ENCODE measurements at regions not wholly inside any gene's neighbourhood (a gene's known extent, or its start where the extent isn't known, plus 50 kb on each side); places are given as distances from the start of the nearest gene placed in this dataset.

- DNase-seq (ENCODE audit: low read depth in 2 of 2), result no peak
These were observed 252.9 kb upstream of the ZMIZ1 start for GRCh38 chr10:78815702-78816334.

- DNase-seq (ENCODE audit: low read depth in 2 of 2), result no peak
These were observed 251.4 kb upstream of the ZMIZ1 start for GRCh38 chr10:78817361-78817760.

GRCh38 chr10:78817804-78818203 lies 251.0 kb upstream of the ZMIZ1 start:
- DNase-seq (ENCODE audit: low read depth in 2 of 2), result no peak

GRCh38 chr10:78819361-78820006 lies 249.3 kb upstream of the ZMIZ1 start:
- DNase-seq (ENCODE audit: low read depth in 2 of 2), result no peak

GRCh38 chr10:78820007-78820362 lies 248.8 kb upstream of the ZMIZ1 start:
- DNase-seq (ENCODE audit: low read depth in 2 of 2), result no peak

GRCh38 chr10:78821052-78821451 lies 247.7 kb upstream of the ZMIZ1 start:
- no peak for DNase-seq (ENCODE audit: low read depth in 2 of 2)

- DNase-seq (ENCODE audit: low read depth in 2 of 2), result no peak
These were observed 239.9 kb upstream of the ZMIZ1 start for GRCh38 chr10:78828647-78829539.

- no peak for DNase-seq (ENCODE audit: low read depth in 2 of 2)
These were observed 239.2 kb upstream of the ZMIZ1 start for GRCh38 chr10:78829565-78829964.

- DNase-seq (ENCODE audit: low read depth in 2 of 2), result no peak
These were observed 238.4 kb upstream of the ZMIZ1 start for GRCh38 chr10:78830062-78830975.

GRCh38 chr10:78830976-78831375 lies 237.8 kb upstream of the ZMIZ1 start:
- no peak for DNase-seq (ENCODE audit: low read depth in 2 of 2)

GRCh38 chr10:78831461-78831860 lies 237.3 kb upstream of the ZMIZ1 start:
- DNase-seq (ENCODE audit: low read depth in 2 of 2), result no peak

GRCh38 chr10:78832281-78832680 lies 236.5 kb upstream of the ZMIZ1 start:
- no peak for DNase-seq (ENCODE audit: low read depth in 2 of 2)

- DNase-seq (ENCODE audit: low read depth in 2 of 2), result no peak
These were observed 230.6 kb upstream of the ZMIZ1 start for GRCh38 chr10:78838141-78838657.

GRCh38 chr10:78843495-78843894 lies 225.3 kb upstream of the ZMIZ1 start:
- no peak for DNase-seq (ENCODE audit: low read depth in 2 of 2)

GRCh38 chr10:78844960-78845607 lies 223.7 kb upstream of the ZMIZ1 start:
- DNase-seq (ENCODE audit: low read depth in 2 of 2), result no peak

- no peak for DNase-seq (ENCODE audit: low read depth in 2 of 2)
These were observed 222.7 kb upstream of the ZMIZ1 start for GRCh38 chr10:78846071-78846470.

- DNase-seq (ENCODE audit: low read depth in 2 of 2), result no peak
These were observed 222.0 kb upstream of the ZMIZ1 start for GRCh38 chr10:78846760-78847159.

GRCh38 chr10:78847485-78847884 lies 221.3 kb upstream of the ZMIZ1 start:
- DNase-seq (ENCODE audit: low read depth in 2 of 2), result no peak

GRCh38 chr10:78849115-78849514 lies 219.7 kb upstream of the ZMIZ1 start:
- no peak for DNase-seq (ENCODE audit: low read depth in 2 of 2)

- no peak for DNase-seq (ENCODE audit: low read depth in 2 of 2)
These were observed 219.0 kb upstream of the ZMIZ1 start for GRCh38 chr10:78849731-78850130.
